SH-SY5Y (cell line): ENCODE measurements at regions not wholly inside any gene's neighbourhood (a gene's known extent, or its start where the extent isn't known, plus 50 kb on each side); places are given as distances from the start of the nearest gene placed in this dataset.
A peak's percentile ranks its signal among the peaks of the same experiment; 100 is the strongest.

ENCODE experiments used
- GATA2 ChIP-seq: IDR thresholded peaks from 2 replicates; pipeline ENCODE4 v1.6.1; 2011; ENCODE audit warnings: mild to moderate bottlenecking, low read depth, low read length
- GATA3 ChIP-seq: IDR thresholded peaks from 2 replicates; pipeline ENCODE4 v1.6.1; 2011; ENCODE audit warnings: low read depth, mild to moderate bottlenecking, low read length, moderate library complexity

DNA sequence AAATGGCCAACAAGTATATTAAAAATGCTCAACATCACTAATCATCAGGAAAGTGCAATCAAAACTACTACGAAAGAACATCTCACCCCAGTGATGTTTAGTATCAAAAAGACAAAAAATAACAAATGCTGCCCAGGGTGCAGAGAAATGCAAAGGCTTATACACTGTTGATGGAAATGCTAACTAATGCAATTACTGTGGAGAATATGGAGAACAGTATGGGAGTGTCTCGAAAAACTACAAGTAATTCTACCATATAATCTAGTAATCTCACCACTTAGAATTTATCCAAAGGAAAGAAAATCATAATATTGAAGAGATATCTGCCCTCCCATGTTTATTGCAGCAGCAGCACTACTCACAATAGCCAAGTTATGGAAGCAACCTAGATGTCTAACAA lies 246.5 kb upstream of the VLDLR start:
- TF ChIP-seq GATA2 (no peak), GATA3 (no peak)

DNA sequence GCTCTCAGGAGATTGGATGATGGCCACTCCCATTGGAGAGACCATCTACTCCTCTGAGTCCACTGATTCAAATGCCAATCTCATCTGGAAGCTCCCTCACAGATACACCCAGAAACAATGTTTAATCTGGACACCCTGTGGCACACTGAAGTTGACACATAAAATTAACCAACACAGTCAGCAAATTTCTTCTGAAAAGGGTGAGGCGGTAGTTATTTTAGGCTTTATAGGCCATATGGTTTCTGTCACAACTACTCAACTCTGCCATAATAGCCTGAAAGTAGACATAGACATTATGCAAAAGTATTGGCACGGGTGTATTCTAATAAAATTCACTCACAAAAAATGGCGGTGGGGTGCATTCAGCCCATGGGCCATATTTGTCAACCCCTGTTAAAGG lies 244.5 kb upstream of the VLDLR start:
- TF ChIP-seq GATA3 (no peak), GATA2 (no peak)

DNA sequence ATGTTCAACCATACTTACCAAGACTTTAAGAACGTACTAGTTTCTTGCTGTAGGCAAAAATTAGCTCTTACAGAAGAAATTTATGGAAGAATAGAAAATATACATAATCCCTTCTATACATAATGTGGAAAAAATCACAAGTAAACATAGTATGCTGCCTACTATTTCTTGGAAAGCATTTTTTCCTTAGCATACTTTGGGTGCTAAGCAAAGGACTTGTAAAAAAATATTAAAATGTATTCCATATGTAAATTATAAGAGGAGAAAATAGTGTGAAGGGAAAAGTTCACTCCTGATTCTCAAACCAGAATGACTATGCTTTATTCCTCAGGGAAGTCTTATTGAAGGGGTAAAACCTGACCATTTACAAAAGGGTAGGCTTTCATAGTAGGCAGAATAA lies 243.8 kb upstream of the VLDLR start:
- TF ChIP-seq GATA3 = no peak
- no peak for TF ChIP-seq GATA2

DNA sequence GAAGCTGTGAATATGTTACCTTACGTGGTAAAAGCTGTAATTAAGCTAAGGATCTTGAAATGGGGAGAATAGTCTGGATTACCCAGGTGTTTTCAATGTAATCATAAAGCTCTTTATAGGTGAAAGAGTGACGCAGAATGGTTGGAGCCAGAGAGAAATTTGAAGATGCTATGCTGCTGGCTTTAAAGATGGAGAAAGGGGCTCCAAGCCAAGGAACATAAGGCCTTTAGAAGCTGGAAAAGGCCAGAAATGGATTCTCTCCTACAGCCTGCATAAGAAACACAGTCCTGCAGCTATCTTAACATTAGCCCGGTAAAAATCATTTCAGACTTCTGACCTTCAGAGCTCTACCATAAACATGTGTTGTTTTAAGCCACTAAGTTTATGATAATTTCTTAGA lies 243.3 kb upstream of the VLDLR start:
- no peak for TF ChIP-seq GATA2
- no peak for TF ChIP-seq GATA3

DNA sequence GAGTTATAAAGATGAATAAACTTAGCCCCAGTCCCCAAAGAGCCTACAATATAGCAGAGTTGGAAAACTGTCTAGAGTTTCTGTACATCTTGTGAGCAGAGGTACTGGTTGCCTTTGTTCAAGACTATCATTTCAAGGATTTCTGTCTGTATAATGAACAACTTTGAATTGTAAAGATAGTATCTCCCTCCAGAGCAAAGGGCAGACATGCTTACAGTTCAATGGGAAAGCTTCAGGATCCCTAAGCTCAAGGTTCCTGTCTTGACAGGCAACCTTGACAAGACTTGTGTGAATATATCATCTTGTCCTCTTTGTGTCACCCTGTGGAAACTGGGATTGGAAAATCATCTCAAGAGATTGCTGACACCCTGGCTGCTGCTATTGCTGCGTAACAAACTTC lies 242.8 kb upstream of the VLDLR start:
- TF ChIP-seq GATA2 (no peak), GATA3 (no peak)

DNA sequence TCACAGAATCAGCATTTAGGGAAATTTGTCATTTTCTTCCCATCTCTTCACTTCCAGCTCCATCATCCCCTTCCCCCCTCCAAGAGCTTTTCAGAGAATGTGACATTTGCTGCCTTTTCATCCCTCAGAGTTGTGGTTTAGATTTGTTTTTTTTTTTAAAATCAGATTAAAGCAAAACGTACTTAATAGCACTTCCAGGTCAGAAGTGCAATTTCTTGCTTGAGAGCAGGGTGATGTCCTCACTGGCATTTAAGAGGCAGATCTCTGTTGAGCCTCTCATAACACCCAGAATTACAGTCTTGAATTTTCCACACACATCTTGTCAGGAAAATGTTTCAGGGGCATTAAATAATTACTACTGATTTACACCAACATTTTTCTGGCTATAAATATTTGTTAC lies 236.8 kb upstream of the VLDLR start:
- TF ChIP-seq GATA3 (no peak), GATA2 (no peak)

DNA sequence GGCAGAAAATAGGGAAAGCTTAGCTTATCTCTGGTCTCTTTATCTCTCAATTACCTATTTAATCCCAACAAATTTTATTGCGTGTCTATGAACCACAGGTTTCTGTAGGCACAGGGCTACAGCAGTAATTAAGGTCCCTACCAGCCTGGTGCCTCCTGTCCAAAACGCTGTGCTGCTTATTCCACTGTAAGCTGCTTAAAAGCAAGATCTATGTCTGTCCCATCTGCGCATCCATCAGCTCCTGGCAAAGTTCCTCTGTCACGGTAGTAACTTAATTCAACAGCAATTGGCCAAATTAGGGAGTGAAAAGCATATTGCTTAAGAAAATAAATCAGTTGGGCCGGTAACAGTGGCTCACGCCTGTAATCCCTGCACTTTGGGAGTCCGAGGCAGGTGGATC lies 235.8 kb upstream of the VLDLR start:
- TF ChIP-seq GATA2 (0 out of 2 replicates have a peak, but pooled peaks have one; percentile 32), GATA3 (no peak)

DNA sequence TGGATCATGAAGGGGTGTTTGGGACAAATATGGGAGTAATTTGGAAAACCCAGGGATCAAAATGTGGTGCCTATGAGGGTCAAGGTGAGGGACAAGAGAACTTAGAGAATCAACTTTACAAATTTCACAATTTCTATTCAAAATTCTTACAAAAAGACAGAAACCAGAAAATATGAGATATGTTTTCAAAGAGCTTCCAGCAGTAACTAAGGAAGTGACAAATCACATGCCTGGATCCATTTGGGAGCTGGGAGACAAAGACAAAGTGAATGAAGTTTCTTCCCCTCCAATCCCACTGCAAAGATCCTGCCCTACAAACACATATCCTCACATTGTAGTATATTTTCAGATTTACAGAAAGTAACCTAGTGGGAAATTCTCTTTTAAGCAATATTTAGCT lies 235.0 kb upstream of the VLDLR start:
- no peak for TF ChIP-seq GATA3
- TF ChIP-seq GATA2 = no peak

DNA sequence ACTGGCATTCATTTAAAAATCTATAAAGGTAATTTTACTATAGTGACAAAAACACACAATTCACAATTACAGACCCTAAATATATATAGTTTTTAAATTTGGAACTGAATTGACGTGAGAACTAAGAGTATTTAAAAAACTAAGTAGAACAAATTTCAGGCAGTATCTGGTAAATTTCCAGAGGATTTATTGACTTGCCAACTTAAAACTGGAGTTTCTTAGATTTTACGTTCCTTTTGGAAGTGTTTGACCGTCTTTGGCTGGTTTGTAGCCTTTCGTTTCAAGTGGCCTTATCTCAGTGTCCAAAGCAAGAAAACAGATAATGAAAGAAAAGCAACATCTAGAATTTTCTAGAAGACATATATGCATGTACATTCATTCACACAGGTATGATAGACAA lies 234.4 kb upstream of the VLDLR start:
- TF ChIP-seq GATA3 (no peak), GATA2 (no peak)

DNA sequence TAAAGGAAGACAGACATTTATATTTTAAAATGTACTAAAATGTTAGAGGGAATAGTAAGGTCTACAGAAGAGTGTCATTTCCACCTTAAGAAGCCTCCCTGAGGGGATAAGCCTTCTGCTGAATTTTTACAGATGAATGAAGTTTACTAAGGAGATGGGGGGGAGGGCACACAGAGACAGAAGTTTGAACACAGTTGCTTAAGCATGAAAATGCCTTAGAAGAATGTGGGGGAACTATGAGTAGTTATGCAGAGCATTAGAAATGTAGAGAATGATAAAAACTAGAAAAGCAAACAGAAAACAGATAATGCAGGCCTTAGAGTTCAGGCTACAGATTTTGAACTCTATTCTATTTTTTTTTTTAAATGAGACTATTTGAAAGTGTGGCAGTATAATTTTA lies 232.2 kb upstream of the VLDLR start:
- TF ChIP-seq GATA2 = no peak

DNA sequence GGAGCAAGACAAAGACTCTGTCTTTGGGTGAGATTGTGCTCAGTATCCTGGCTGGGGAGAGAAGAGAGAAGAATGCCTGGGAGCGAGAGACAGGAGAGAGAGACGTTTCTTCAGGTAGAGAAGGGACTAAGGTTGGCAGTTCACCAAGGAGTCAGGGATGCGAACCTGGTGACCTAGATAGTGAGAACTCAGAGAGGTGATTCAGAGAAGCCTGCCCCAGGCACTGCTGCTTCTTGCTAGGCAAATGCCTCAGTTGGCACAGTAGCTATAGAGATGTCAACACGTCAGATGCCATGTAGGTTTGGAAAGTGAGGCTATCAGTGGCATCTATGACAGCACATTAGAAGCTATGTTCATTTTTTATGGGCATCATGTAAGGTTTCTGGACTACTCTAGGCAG lies 231.6 kb upstream of the VLDLR start:
- TF ChIP-seq GATA3 (no peak), GATA2 (no peak)

DNA sequence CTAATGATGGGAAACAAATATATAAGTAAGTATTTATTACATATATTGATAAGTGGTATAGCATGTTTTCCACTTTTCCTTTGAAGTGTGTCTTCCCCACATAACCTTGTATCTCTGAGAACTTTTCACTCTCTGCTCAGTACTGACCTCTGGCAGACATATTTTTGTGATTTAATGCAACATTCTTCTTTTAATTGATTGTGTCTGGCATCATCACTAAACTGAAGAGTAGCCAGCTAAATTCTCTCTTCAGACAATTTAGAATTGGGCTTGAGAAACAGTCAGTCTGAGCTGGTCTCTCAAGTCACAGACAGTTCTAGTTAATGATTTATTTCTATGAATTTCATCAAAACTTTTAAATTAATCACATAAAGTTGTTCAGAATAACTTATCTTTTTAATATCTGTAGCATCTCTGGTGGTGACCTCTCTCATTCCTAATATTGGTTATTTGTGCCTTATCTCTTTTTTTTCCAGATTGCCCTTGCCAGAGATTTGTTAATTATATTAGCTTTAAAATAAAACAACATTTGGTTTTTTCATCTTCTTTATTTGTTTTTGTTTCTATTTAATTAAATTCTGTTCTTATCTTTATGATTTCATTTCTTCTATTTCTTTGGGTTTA lies 230.0 kb upstream of the VLDLR start:
- TF ChIP-seq GATA3 (peak; percentile 91), GATA2 (peak; percentile 36; the same call in 1 of the 2 replicates)

DNA sequence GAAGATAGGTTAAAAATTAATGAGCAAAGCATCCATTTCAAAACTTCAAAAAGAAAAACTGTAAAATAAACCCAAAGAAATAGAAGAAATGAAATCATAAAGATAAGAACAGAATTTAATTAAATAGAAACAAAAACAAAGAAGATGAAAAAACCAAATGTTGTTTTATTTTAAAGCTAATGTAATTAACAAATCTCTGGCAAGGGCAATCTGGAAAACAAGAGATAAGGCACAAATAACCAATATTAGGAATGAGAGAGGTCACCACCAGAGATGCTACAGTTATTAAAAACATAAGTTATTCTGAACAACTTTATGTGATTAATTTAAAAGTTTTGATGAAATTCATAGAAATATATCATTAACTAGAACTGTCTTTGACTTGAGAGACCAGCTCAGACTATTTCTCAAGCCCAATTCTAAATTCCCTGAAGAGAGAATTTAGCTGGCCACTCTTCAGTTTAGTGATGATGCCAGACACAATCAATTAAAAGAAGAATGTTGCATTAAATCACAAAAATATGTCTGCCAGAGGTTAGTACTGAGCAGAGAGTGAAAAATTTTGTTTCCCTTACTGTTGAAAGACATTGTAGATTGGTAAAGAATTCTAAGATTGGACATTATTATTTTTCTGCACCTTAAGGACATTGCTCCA lies 227.4 kb upstream of the VLDLR start:
- peak; percentile 46; the same call in 1 of the 2 replicates for TF ChIP-seq GATA3

DNA sequence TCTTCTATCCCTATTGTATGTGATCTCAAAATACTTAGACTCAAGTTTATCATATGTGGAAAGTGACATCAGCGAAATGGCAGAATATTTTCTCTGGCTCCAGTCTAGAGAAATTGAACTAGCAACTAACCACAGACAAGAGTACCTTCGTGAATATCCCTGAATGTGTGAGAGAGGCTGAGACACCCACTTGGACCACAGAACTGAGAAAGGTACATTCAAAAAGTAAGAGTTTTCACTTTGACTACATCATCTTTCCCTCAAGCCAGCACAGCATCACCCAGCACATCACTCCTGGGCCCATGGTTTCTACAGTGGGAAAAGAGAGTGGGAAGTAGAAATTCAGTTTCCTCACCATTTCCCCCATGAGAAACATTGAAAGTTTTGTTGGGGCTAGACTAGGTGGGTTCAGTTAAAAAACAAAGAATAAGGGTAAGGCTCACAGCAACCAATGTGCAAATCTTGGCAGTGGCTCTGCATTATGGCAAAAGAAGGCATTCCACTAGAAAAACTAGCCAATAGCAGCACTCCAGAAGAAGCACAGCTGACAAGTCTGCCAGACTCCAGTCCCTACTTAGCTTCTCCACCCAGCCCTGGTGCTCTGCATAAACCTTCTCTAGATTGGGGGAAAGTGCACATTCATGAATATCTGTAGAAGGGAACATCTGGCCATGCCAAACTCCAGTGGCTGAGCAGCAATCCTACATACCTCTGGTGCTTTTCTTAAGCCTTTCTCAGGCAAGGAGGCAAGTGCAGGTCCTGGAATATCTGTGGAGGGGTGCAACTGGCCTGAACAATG lies 225.6 kb upstream of the VLDLR start:
- TF ChIP-seq GATA3 (no peak), GATA2 (no peak)

DNA sequence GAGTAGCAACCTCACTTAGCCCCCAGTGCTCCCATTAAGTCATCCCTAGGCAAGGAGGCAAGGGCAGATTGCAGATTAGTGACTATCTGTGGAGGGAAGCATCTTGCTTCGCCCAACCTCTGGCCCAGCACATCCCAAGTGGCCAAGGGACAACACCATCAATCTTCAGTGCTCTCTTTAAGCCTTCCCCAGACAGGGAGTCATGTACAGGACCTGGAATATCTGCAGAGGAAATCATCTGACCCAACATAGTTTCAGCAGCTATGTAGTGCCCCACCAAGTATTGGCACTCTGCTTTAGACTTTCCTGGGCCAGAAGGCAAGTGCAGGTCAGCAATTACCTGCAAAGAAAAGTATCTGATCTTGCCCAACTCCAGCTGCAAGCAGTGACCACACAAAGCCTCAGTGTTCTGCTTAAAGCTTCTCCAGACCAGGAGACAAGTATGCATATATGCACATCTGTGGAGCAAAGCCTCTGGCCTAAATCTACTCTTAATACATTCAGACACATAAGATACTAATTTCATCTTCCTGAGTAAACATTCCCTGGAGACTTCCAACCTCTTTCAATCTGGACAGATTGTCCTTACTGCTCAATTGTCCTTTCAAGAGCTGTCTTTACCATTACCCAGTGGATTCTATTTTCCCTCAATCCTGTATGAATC lies 224.8 kb upstream of the VLDLR start:
- TF ChIP-seq GATA2 (no peak), GATA3 (no peak)
